NCI-H2029 treated with DMSO at 0.1 percent for 48 hours (cell line): ENCODE measurements at regions not wholly inside any gene's neighbourhood (a gene's known extent, or its start where the extent isn't known, plus 50 kb on each side); places are given as distances from the start of the nearest gene placed in this dataset.

ENCODE experiments used
- DNase-seq: peaks from one replicate; lab custom pipeline; 2025; lab: John Stamatoyannopoulos, UW

GRCh38 chr10:89095701-89096391, 105.2 kb downstream of the FAS start:
- no peak for DNase-seq

GRCh38 chr10:89093728-89094127, 103.1 kb downstream of the FAS start:
- DNase-seq, result no peak

- DNase-seq, result no peak
Measured at GRCh38 chr10:89092981-89093380, 102.4 kb downstream of the FAS start.

- DNase-seq, result no peak
Measured at GRCh38 chr10:89092439-89092838, 101.8 kb downstream of the FAS start.

- DNase-seq, result no peak
Measured at GRCh38 chr10:89091496-89091895, 100.9 kb downstream of the FAS start.

- DNase-seq, result no peak
Measured at GRCh38 chr10:89090756-89091445, 100.3 kb downstream of the FAS start.

- no peak for DNase-seq
Measured at GRCh38 chr10:89086801-89087521, 96.4 kb downstream of the FAS start.

- no peak for DNase-seq
Measured at GRCh38 chr10:89085153-89085552, 94.6 kb downstream of the FAS start.

GRCh38 chr10:89082086-89082485, 91.5 kb downstream of the FAS start:
- no peak for DNase-seq

GRCh38 chr10:89080660-89081059, 90.1 kb downstream of the FAS start:
- no peak for DNase-seq

- no peak for DNase-seq
Measured at GRCh38 chr10:89079961-89080360, 89.4 kb downstream of the FAS start.

- no peak for DNase-seq
Measured at GRCh38 chr10:89078724-89079672, 88.4 kb downstream of the FAS start.

- no peak for DNase-seq
Measured at GRCh38 chr10:89076120-89076519, 85.5 kb downstream of the FAS start.

GRCh38 chr10:89075631-89076030, 85.0 kb downstream of the FAS start:
- no peak for DNase-seq

GRCh38 chr10:89074120-89074519, 83.5 kb downstream of the FAS start:
- DNase-seq, result no peak

- no peak for DNase-seq
Measured at GRCh38 chr10:89073719-89074118, 83.1 kb downstream of the FAS start.

GRCh38 chr10:89069589-89069988, 79.0 kb downstream of the FAS start:
- no peak for DNase-seq
